HG03354 (cell line): ENCODE measurements at regions not wholly inside any gene's neighbourhood (a gene's known extent, or its start where the extent isn't known, plus 50 kb on each side); places are given as distances from the start of the nearest gene placed in this dataset.

Experiments used
- ATAC-seq: cut with Tn5 transposase; IDR thresholded peaks from one replicate; pipeline ENCODE4 v1.9.1; 2021; ENCODE audit warnings: mild to moderate bottlenecking; ENCODE audit not compliant: unreplicated experiment, poor library complexity, severe bottlenecking

- no peak for ATAC-seq
Observed at GRCh38 chr1:70656361-70656760, 245.3 kb downstream of the CTH start.

- no peak for ATAC-seq
Observed at GRCh38 chr1:70659891-70660290, 248.8 kb downstream of the CTH start.

GRCh38 chr1:70666381-70667140, 255.5 kb downstream of the CTH start:
- no peak for ATAC-seq

GRCh38 chr1:70667494-70668170, 256.6 kb downstream of the CTH start:
- no peak for ATAC-seq

GRCh38 chr1:70671006-70671405, 259.9 kb downstream of the CTH start:
- ATAC-seq: no peak

GRCh38 chr1:70672442-70672888, 261.4 kb downstream of the CTH start:
- ATAC-seq: no peak

- ATAC-seq: peak; percentile 36
Observed at GRCh38 chr1:70674941-70675685, 264.0 kb downstream of the CTH start.

GRCh38 chr1:70675737-70676156, 264.7 kb downstream of the CTH start:
- ATAC-seq: peak; percentile 83

GRCh38 chr1:70685300-70686286, 274.5 kb downstream of the CTH start:
- ATAC-seq: peak; percentile 100

GRCh38 chr1:70688580-70688979, 277.5 kb downstream of the CTH start:
- ATAC-seq: no peak

GRCh38 chr1:70706381-70707037, 295.4 kb downstream of the CTH start:
- ATAC-seq: no peak

- ATAC-seq: no peak
Observed at GRCh38 chr1:70707214-70707613, 296.1 kb downstream of the CTH start.

- no peak for ATAC-seq
Observed at GRCh38 chr1:70714149-70714548, 303.1 kb downstream of the CTH start.

GRCh38 chr1:70717211-70717610, 306.1 kb downstream of the CTH start:
- ATAC-seq: no peak

GRCh38 chr1:70717656-70718055, 306.6 kb downstream of the CTH start:
- no peak for ATAC-seq

- no peak for ATAC-seq
Observed at GRCh38 chr1:70718086-70718630, 307.1 kb downstream of the CTH start.

- no peak for ATAC-seq
Observed at GRCh38 chr1:70719154-70719553, 308.1 kb downstream of the CTH start.

- no peak for ATAC-seq
Observed at GRCh38 chr1:70720109-70720508, 309.0 kb downstream of the CTH start.

GRCh38 chr1:70720521-70720920, 309.5 kb downstream of the CTH start:
- no peak for ATAC-seq
